ENCODE measurements at regions not wholly inside any gene's neighbourhood (a gene's known extent, or its start where the extent isn't known, plus 50 kb on each side); places are given as distances from the start of the nearest gene placed in this dataset.

- ATAC-seq, result no peak
- DNase-seq, result no peak
Measured at GRCh38 chr5:73395256-73395655, 53.3 kb downstream of the FOXD1 start.

- ATAC-seq, result no peak
Measured at GRCh38 chr5:73394610-73395009, 54.0 kb downstream of the FOXD1 start.

GRCh38 chr5:73393611-73394489 lies 54.7 kb downstream of the FOXD1 start:
- ATAC-seq, result no peak

More at GRCh38 chr5:73394610-73395009, 54.0 kb downstream of the FOXD1 start:
- no peak for DNase-seq

GRCh38 chr5:73392775-73393174 lies 55.8 kb downstream of the FOXD1 start:
- ATAC-seq (no peak), DNase-seq (no peak)

More at GRCh38 chr5:73393611-73394489, 54.7 kb downstream of the FOXD1 start:
- no peak for DNase-seq

- DNase-seq (no peak), ATAC-seq (no peak)
Measured at GRCh38 chr5:73391441-73391881, 57.1 kb downstream of the FOXD1 start.

GRCh38 chr5:73390972-73391371 lies 57.6 kb downstream of the FOXD1 start:
- DNase-seq, result no peak
- ATAC-seq, result no peak

GRCh38 chr5:73388740-73389139 lies 59.8 kb downstream of the FOXD1 start:
- ATAC-seq (no peak), DNase-seq (no peak)

GRCh38 chr5:73388306-73388684 lies 60.3 kb downstream of the FOXD1 start:
- no peak for DNase-seq
- ATAC-seq, result no peak

GRCh38 chr5:73387601-73388305 lies 60.8 kb downstream of the FOXD1 start:
- peak; percentile 43 for ATAC-seq

GRCh38 chr5:73387149-73387591 lies 61.4 kb downstream of the FOXD1 start:
- no peak for ATAC-seq
- no peak for DNase-seq

More at GRCh38 chr5:73387601-73388305, 60.8 kb downstream of the FOXD1 start:
- DNase-seq, result no peak

- no peak for ATAC-seq
Measured at GRCh38 chr5:73384861-73385260, 63.7 kb downstream of the FOXD1 start.

GRCh38 chr5:73382401-73382740 lies 66.2 kb downstream of the FOXD1 start:
- DNase-seq (no peak), ATAC-seq (no peak)

More at GRCh38 chr5:73384861-73385260, 63.7 kb downstream of the FOXD1 start:
- DNase-seq, result no peak

- ATAC-seq, result no peak
- no peak for DNase-seq
Measured at GRCh38 chr5:73381590-73382400, 66.8 kb downstream of the FOXD1 start.

GRCh38 chr5:73380710-73381589 lies 67.6 kb downstream of the FOXD1 start:
- DNase-seq (no peak), ATAC-seq (peak; percentile 28)

GRCh38 chr5:73380041-73380440 lies 68.5 kb downstream of the FOXD1 start:
- DNase-seq, result no peak
- ATAC-seq, result no peak

- DNase-seq, result no peak
- ATAC-seq, result no peak
Measured at GRCh38 chr5:73379435-73379834, 69.1 kb downstream of the FOXD1 start.

GRCh38 chr5:73378765-73379164 lies 69.8 kb downstream of the FOXD1 start:
- ATAC-seq, result no peak
- DNase-seq, result no peak

- no peak for DNase-seq
- no peak for ATAC-seq
Measured at GRCh38 chr5:73378070-73378469, 70.5 kb downstream of the FOXD1 start.

GRCh38 chr5:73376618-73377170 lies 71.9 kb downstream of the FOXD1 start:
- ATAC-seq, result no peak
- DNase-seq, result no peak

- DNase-seq, result no peak
- no peak for ATAC-seq
Measured at GRCh38 chr5:73375949-73376348, 72.6 kb downstream of the FOXD1 start.

GRCh38 chr5:73375191-73375545 lies 73.4 kb downstream of the FOXD1 start:
- ATAC-seq (no peak), DNase-seq (no peak)
